GM19372 (cell line): ENCODE measurements at regions not wholly inside any gene's neighbourhood (a gene's known extent, or its start where the extent isn't known, plus 50 kb on each side); places are given as distances from the start of the nearest gene placed in this dataset.
"Not testable (repeated sequence)": the region's sequence is repeated elsewhere in the genome, so short reads cannot be mapped to it uniquely, and the experiment has no call there.

ENCODE experiments used
- ATAC-seq: cut with Tn5 transposase; IDR thresholded peaks from one replicate; pipeline ENCODE4 v1.9.1; 2021; ENCODE audit warnings: mild to moderate bottlenecking, low read depth, moderate library complexity; ENCODE audit not compliant: unreplicated experiment

DNA sequence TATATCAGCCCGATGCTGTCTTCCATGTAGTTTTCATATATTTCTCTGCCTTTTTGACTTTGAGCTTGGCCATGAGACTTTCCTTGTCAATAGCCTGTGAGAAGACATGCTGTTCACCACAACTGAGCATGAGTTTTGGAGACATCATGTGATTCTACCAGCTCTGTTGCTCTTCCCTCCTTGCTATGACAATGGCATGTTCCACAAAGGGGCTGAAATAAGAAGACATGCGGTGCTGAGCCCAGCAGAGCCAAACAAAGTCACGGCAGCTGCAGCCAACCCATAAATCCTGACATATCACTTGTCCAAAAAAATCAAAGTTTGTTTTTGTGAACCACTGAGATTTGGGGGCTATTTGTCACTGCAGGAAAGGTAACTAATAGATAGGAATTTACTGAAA is 343.4 kb upstream of the KITLG start:
- no peak for ATAC-seq

DNA sequence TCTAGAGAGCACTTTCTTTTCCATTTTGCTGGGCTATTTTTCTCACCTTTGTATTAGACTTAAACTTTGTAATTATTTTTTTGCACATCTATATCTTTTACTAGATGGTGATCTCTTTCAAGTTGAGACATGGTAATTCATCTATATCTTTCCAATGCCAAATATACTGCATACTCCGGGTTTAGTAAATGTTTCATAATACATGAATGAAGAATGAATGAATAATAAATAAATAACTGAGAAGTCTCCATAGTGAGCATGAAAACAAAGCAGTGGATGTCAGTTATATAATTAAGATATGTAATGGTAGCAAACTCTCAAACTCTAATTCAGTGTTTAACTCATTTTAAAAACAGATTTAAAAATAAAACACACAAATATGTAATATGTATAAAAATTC is 342.5 kb upstream of the KITLG start:
- no peak for ATAC-seq

GRCh38 chr12:88921890-88922532 is 341.7 kb upstream of the KITLG start:
- ATAC-seq = no peak

GRCh38 chr12:88921434-88921833 is 341.2 kb upstream of the KITLG start:
- no peak for ATAC-seq

DNA sequence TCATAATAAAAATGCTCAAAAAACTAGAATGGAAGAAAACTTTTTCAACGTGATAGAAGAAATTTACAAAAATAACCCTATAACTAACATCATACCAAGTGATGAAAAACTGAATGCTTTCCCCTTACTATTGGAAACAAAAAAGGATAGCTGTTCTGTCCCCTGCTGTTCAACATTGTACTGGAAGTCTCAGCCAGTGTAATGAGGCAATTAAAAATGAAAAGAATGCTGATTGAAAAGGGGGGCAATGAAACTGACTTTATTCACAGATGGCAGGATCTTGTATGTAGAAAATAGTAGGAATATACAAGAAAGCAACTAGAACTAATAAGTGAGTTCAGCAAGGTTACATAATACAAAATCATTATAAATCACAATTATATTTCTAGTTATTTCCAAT is 337.9 kb upstream of the KITLG start:
- no peak for ATAC-seq

DNA sequence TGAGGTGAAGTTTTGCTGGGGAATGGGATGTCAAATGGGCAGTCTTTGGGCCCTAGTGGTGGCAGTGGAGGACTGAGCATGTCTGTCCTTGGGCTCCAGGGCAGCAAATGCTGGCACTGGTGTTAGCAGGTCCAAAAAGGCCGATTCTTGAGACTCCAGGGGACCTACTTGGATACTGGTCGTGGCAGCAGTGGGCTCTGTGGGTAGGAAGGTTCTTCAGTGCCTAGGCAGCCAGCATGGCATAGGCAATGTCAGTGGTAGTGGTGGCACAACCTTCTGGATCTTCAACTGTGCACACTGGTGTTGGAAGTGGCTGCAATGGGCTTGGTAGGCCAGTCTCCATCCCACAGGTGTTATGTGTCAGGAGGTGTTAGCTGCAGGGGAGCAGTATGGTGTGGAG is 334.7 kb upstream of the KITLG start:
- no peak for ATAC-seq

DNA sequence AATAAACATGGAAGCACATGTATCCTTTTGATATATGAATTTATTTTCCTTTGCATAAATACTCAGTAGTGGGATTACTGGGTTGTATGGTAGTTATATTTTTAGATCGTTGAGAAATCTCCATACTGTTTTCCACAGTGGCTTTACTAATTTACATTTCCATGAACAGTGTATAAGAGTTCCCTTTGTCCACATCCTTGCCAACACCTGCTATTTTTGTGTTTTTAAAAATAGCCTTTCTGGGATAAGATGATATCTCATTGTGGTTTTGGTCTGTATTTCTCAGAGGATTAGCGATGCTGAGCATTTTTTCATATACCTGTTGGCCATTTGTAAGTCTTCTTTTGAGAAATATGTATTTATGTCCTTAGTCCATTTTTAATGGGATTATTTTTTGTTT is 329.2 kb upstream of the KITLG start:
- no peak for ATAC-seq

GRCh38 chr12:88908345-88908744 is 328.1 kb upstream of the KITLG start:
- ATAC-seq = no peak

- ATAC-seq = no peak
These were observed 324.4 kb upstream of the KITLG start for GRCh38 chr12:88904705-88905104.

- ATAC-seq = no peak
These were observed 323.1 kb upstream of the KITLG start for GRCh38 chr12:88903333-88903732.

GRCh38 chr12:88897723-88898122 is 317.5 kb upstream of the KITLG start:
- no peak for ATAC-seq

DNA sequence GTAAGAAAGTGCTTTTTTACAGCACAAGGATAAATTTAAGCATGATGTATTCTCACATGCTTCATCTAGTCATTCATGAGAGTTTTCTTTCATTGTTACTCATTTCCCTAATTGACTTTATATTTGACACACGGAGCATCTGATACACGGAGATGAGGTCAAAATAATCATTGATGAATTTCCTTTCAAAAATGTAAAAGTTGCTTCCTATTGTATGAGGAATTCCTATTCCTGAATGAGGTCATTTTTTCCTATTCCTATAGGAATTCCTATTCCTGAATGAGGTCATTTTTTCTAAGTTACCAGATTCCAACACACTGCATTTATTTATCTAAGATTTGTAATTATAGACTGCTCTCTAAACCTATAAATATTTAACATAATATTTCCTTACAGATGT is 316.7 kb upstream of the KITLG start:
- no peak for ATAC-seq

DNA sequence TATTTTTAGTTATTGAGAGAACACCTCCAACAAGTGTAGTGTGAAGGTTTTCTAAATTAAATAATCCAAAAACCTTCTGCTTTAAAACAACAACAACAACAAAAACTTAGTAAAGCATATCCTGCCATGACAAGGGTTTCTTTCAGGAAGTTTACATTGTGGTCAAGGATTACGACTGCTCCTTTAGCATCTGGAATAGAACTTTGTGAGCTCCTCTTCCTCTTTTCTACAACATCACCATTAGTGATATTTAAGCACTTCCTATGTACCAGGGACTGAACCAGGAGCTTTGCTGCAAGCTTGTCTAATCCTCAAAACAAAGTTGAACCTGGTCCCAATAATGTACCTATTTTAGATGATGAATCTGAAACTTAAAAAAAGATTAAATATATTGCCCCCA is 315.4 kb upstream of the KITLG start:
- no peak for ATAC-seq

DNA sequence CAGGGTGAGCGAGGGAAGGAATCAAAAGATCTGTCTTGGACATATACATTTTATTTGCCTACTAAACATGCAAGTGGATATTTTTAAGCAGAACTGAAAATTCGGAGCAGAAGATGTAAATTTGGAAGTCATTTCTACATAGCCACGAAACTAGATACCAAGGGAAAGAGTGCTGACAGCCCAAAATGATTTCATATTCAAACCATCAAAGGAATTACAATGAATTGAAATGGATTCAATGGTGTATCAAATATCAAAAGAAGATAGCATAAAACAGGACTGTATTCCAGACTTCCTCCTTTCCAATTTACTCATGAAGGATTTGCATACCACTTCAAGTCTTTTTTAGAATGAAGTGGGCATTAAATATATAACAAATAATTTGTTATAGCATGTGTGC is 313.5 kb upstream of the KITLG start:
- ATAC-seq = no peak

GRCh38 chr12:88891434-88891833 is 311.2 kb upstream of the KITLG start:
- not testable (repeated sequence) for ATAC-seq

- ATAC-seq = no peak
These were observed 309.2 kb upstream of the KITLG start for GRCh38 chr12:88889326-88890110.

DNA sequence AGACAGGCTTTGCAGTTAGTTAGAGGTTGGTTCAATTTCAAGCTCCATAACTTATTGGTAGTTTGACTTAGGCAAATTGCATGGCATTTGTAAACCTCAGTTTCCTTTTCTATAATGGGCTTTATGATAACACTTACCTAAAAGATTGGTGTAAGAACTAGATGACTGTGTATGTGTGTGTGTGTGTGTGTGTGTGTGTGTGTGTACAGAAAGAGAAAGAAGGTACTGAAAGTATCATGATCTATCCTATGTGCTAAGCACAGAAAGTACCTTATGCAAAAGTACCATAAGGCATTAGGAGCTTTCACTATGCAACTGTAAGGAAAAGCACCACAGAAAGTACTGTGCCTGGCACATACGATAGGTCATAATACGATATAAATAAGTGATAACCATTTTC is 304.3 kb upstream of the KITLG start:
- ATAC-seq = no peak

DNA sequence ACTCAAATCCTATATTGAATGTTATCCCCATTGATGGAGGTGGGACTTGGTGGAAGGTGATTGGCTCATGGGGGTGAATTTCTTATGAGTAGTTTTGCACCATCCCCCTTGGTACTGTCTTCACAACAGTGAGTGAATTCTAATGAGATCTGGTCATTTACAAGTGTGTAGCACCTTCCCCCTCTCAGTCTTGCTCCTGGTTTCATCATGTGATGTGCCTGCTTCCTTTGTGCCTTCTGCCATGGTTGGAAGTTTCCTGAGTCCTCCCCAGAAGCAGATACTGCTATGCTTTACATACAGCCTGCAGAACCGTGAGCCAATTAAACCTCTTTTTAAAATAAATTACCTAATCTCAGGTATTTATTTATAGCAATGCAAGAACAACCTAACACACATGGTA is 302.4 kb upstream of the KITLG start:
- ATAC-seq = no peak

- ATAC-seq = no peak
These were observed 299.8 kb upstream of the KITLG start for GRCh38 chr12:88880051-88880450.

GRCh38 chr12:88878295-88878694 is 298.0 kb upstream of the KITLG start:
- no peak for ATAC-seq

DNA sequence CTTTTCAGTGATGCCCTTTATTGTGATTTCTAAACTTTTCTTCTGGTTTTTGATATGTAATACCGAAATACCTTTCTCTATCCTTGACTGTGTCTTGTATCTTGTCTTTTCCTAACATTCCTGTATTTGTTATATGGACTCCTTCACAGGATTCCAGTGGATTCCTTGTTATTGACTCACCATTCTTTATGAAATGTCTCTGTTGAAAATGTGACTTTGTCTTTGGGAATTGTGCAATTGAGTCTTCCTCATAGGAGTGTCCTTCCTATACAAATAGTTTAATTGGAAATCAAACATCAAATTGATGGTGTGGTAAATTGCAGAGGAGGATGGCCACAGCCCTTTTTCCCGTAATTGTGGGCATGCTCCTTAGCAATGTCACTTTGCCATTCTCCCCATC is 296.6 kb upstream of the KITLG start:
- ATAC-seq = no peak

- no peak for ATAC-seq
These were observed 289.9 kb upstream of the KITLG start for GRCh38 chr12:88870000-88870737.
